A549 (cell line): ENCODE measurements at regions not wholly inside any gene's neighbourhood (a gene's known extent, or its start where the extent isn't known, plus 50 kb on each side); places are given as distances from the start of the nearest gene placed in this dataset.

Experiments used
- CBX8 ChIP-seq: fragments of 200-600 bp; sonication (generic); IDR thresholded peaks from 2 replicates; pipeline ENCODE4 v1.6.1; 2016
- CHD4 ChIP-seq: fragments of 200-600 bp; sonication (generic); IDR thresholded peaks from 2 replicates; pipeline ENCODE4 v1.6.1; 2016; ENCODE audit warnings: antibody characterized with exemption, mild to moderate bottlenecking, borderline replicate concordance
- TF ChIP-seq, protein P1 (sequence below): fragments of 200-600 bp; sonication (generic); IDR thresholded peaks from 2 replicates; pipeline ENCODE4 v1.6.1; 2016; ENCODE audit warnings: antibody characterized with exemption, mild to moderate bottlenecking, moderate library complexity

DNA sequence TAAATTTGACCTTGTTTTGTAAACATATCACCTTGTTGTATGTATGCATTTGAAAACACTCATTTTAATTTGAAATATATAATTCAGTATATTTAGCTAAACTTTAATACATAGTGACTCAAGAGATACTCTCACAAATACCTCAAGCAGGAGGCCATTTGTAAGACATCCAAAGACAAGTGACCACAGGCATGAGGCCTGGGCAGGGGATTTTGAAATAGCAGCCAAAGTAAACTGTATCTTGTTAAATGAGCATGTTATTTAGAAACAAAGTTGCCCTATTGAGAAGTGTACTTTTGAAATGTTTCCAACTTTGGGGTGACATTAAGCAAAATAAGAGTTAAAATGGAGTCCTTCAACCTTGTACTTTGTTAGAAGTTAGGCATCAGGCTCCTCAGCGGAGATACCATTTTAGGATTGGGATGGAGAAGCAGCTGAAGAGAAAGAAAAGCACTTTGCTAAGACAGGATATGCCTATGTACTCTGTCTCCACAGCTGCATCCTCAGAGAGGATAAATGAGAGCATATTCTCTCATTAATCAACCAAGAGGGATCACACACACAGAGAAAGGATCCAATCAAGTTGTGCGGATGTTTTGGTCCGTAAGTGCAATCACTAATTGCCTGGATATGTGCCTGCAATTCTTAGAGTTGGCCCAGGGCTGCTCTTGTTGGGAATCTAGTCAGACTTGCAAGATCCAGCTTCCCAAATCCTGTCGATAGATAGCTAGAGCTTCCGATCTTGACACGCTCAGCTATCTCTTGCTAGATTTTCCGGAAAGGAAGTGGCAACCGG, 157.5 kb upstream of the HAPLN1 start:
- TF ChIP-seq CHD4 (no peak), CBX8 (no peak)
- TF ChIP-seq, protein P1, sequence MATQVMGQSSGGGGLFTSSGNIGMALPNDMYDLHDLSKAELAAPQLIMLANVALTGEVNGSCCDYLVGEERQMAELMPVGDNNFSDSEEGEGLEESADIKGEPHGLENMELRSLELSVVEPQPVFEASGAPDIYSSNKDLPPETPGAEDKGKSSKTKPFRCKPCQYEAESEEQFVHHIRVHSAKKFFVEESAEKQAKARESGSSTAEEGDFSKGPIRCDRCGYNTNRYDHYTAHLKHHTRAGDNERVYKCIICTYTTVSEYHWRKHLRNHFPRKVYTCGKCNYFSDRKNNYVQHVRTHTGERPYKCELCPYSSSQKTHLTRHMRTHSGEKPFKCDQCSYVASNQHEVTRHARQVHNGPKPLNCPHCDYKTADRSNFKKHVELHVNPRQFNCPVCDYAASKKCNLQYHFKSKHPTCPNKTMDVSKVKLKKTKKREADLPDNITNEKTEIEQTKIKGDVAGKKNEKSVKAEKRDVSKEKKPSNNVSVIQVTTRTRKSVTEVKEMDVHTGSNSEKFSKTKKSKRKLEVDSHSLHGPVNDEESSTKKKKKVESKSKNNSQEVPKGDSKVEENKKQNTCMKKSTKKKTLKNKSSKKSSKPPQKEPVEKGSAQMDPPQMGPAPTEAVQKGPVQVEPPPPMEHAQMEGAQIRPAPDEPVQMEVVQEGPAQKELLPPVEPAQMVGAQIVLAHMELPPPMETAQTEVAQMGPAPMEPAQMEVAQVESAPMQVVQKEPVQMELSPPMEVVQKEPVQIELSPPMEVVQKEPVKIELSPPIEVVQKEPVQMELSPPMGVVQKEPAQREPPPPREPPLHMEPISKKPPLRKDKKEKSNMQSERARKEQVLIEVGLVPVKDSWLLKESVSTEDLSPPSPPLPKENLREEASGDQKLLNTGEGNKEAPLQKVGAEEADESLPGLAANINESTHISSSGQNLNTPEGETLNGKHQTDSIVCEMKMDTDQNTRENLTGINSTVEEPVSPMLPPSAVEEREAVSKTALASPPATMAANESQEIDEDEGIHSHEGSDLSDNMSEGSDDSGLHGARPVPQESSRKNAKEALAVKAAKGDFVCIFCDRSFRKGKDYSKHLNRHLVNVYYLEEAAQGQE: no peak
